ENCODE measurements at regions not wholly inside any gene's neighbourhood (a gene's known extent, or its start where the extent isn't known, plus 50 kb on each side); places are given as distances from the start of the nearest gene placed in this dataset.

- TF ChIP-seq PRDM15 (CRISPR knock-in tag; IDR thresholded peaks at IDR 0.05) (no peak), ZNF687 (IDR thresholded peaks at IDR 0.05) (no peak), FOS (IDR thresholded peaks at IDR 0.05; ENCODE audit: borderline replicate concordance, extremely low read depth, insufficient read length) (no peak), EZH2 (IDR thresholded peaks at IDR 0.05; ENCODE audit: borderline replicate concordance, control insufficient read depth, low read depth, low read length) (no peak), POLR2AphosphoS5 (IDR thresholded peaks at IDR 0.05; ENCODE audit: low read length) (no peak), RCOR1 (conservative IDR thresholded peaks at IDR 0.05; ENCODE audit: low read depth, low read length) (no peak)
Measured at GRCh38 chr1:245059806-245060424, 94.9 kb upstream of the KIF26B start (continued).
